MM.1S (cell line): ENCODE measurements at regions not wholly inside any gene's neighbourhood (a gene's known extent, or its start where the extent isn't known, plus 50 kb on each side); places are given as distances from the start of the nearest gene placed in this dataset.

Experiments used
- DNase-seq: peaks from one replicate; pipeline ENCODE4 v3.0.0-alpha.2; 2015
- H2AFZ ChIP-seq: fragments of 300-600 bp; sonication (generic); 2 replicates; pipeline ENCODE4 v1.6.0; 2016; ENCODE audit warnings: antibody characterized with exemption, low read length
- H3F3A ChIP-seq: fragments of 300-600 bp; sonication (generic); 2 replicates; pipeline ENCODE4 v1.6.1; 2016; ENCODE audit warnings: mild to moderate bottlenecking, antibody characterized with exemption, low read length, moderate library complexity, mixed read lengths; ENCODE audit not compliant: insufficient read depth
- H3K27ac ChIP-seq: fragments of 300-600 bp; sonication (generic); 2 replicates; pipeline ENCODE4 v1.5.1; 2016; ENCODE audit warnings: mild to moderate bottlenecking, low read length
- H3K27me3 ChIP-seq: fragments of 300-600 bp; sonication (generic); replicated peaks from 2 replicates; pipeline ENCODE4 v1.6.0; 2016; ENCODE audit warnings: low read length; ENCODE audit not compliant: insufficient read depth
- H3K36me3 ChIP-seq: fragments of 300-600 bp; sonication (generic); replicated peaks from 2 replicates; pipeline ENCODE4 v1.6.1; 2016; ENCODE audit warnings: mild to moderate bottlenecking, low read length, mixed read lengths; ENCODE audit not compliant: insufficient read depth
- H3K4me1 ChIP-seq: fragments of 300-600 bp; sonication (generic); 2 replicates; pipeline ENCODE4 v1.6.1; 2016; ENCODE audit warnings: low read length, mixed read lengths
- H3K4me2 ChIP-seq: fragments of 300-600 bp; sonication (generic); 2 replicates; pipeline ENCODE4 v1.6.0; 2016; ENCODE audit warnings: low read depth, low read length
- H3K4me3 ChIP-seq: fragments of 300-600 bp; sonication (generic); 2 replicates; pipeline ENCODE4 v1.5.1; 2016; ENCODE audit warnings: low read length, mixed read lengths
- H3K79me2 ChIP-seq: fragments of 300-600 bp; sonication (generic); 2 replicates; pipeline ENCODE4 v1.6.1; 2016; ENCODE audit warnings: mixed run types, low read length, mixed read lengths
- H3K9ac ChIP-seq: fragments of 300-600 bp; sonication (generic); 2 replicates; pipeline ENCODE4 v1.6.1; 2016; ENCODE audit warnings: low read length, mixed read lengths
- H3K9me2 ChIP-seq: fragments of 300-600 bp; sonication (generic); replicated peaks from 2 replicates; pipeline ENCODE4 v1.6.1; 2016; ENCODE audit warnings: mild to moderate bottlenecking, low read length, mixed read lengths; ENCODE audit not compliant: insufficient read depth
- H3K9me3 ChIP-seq: fragments of 300-600 bp; sonication (generic); replicated peaks from 2 replicates; pipeline ENCODE4 v1.6.1; 2016; ENCODE audit warnings: mild to moderate bottlenecking, low read length, mixed read lengths; ENCODE audit not compliant: insufficient read depth
- H4K20me1 ChIP-seq: fragments of 300-600 bp; sonication (generic); 2 replicates; pipeline ENCODE4 v1.6.1; 2016; ENCODE audit warnings: mild to moderate bottlenecking, low read length, moderate library complexity, mixed read lengths; ENCODE audit not compliant: insufficient read depth
- CTCF ChIP-seq: fragments of 300-600 bp; sonication (generic); IDR thresholded peaks from 2 replicates; pipeline ENCODE4 v1.5.1; 2016; ENCODE audit warnings: antibody characterized with exemption, low read length, mixed read lengths
- EZH2 ChIP-seq: fragments of 300-600 bp; sonication (generic); optimal IDR thresholded peaks from 2 replicates; pipeline ENCODE3; 2017; ENCODE audit warnings: low read depth, mild to moderate bottlenecking, antibody characterized with exemption, low read length, mixed read lengths
- EZH2phosphoT487 ChIP-seq: fragments of 300-600 bp; sonication (generic); IDR thresholded peaks from 2 replicates; pipeline ENCODE4 v1.6.1; 2018; ENCODE audit warnings: antibody characterized with exemption, low read length

- Histone ChIP-seq H4K20me1 (no peaks in the 10 kb centered on the region), H3K9ac (no peak overlapping the region), H3K27me3 (no peaks in the 10 kb centered on the region), H3K4me2 (no peak overlapping the region), H3K4me3 (no peak overlapping the region), H3K27ac (no peak overlapping the region), H3K79me2 (no peaks in the 10 kb centered on the region), H3F3A (no peaks in the 10 kb centered on the region), H3K4me1 (no peaks in the 10 kb centered on the region), H3K36me3 (no peaks in the 10 kb centered on the region), H3K9me2 (no peaks in the 10 kb centered on the region), H2AFZ (no peak overlapping the region), H3K9me3 (no peaks in the 10 kb centered on the region)
- TF ChIP-seq CTCF (no peak), EZH2phosphoT487 (no peak), EZH2 (no peak)
- no peak for DNase-seq
Observed at GRCh38 chr6:167574431-167575151, 249.7 kb downstream of the TTLL2 start.

- no peak overlapping the region for H3K27ac ChIP-seq
- no peak overlapping the region for H2AFZ ChIP-seq
- H3K4me2 ChIP-seq, result no peak overlapping the region
- no peak overlapping the region for H3K9ac ChIP-seq
- no peaks in the 10 kb centered on the region for H3F3A ChIP-seq
- H3K36me3 ChIP-seq, result no peaks in the 10 kb centered on the region
- H3K9me2 ChIP-seq, result no peaks in the 10 kb centered on the region
- no peaks in the 10 kb centered on the region for H3K4me1 ChIP-seq
- no peak overlapping the region for H3K4me3 ChIP-seq
- no peaks in the 10 kb centered on the region for H3K9me3 ChIP-seq
- DNase-seq, result no peak
- H3K79me2 ChIP-seq, result no peaks in the 10 kb centered on the region
- no peaks in the 10 kb centered on the region for H4K20me1 ChIP-seq
- H3K27me3 ChIP-seq, result no peaks in the 10 kb centered on the region
- TF ChIP-seq EZH2phosphoT487 (no peak), EZH2 (no peak), CTCF (no peak)
Observed at GRCh38 chr6:167575158-167575696, 250.3 kb downstream of the TTLL2 start.

GRCh38 chr6:167576050-167576741 is 250.5 kb upstream of the AFDN start:
- H3K4me1 ChIP-seq, result no peaks in the 10 kb centered on the region
- no peak overlapping the region for H3K9ac ChIP-seq
- no peak overlapping the region for H3K4me3 ChIP-seq
- no peaks in the 10 kb centered on the region for H3K79me2 ChIP-seq
- no peaks in the 10 kb centered on the region for H3K27me3 ChIP-seq
- H4K20me1 ChIP-seq, result no peaks in the 10 kb centered on the region
- H2AFZ ChIP-seq, result no peak overlapping the region
- no peak for DNase-seq
- H3K9me3 ChIP-seq, result no peaks in the 10 kb centered on the region
- no peak overlapping the region for H3K27ac ChIP-seq
- H3F3A ChIP-seq, result no peaks in the 10 kb centered on the region
- no peaks in the 10 kb centered on the region for H3K9me2 ChIP-seq
- H3K4me2 ChIP-seq, result no peak overlapping the region
- no peaks in the 10 kb centered on the region for H3K36me3 ChIP-seq
- TF ChIP-seq CTCF (no peak), EZH2 (no peak), EZH2phosphoT487 (no peak)
